ENCODE measurements at regions not wholly inside any gene's neighbourhood (a gene's known extent, or its start where the extent isn't known, plus 50 kb on each side); places are given as distances from the start of the nearest gene placed in this dataset.

- BruUV-seq (replicated peaks), result no TSS peak
- CTCF ChIA-PET, result no interaction called here
- no peak for TF ChIP-seq CTCF (IDR thresholded peaks at IDR 0.05; ENCODE audit: unreplicated experiment)
- no peak overlapping the region for H3K27ac Mint-ChIP-seq (ENCODE audit: unreplicated experiment)
- H3K4me3 Mint-ChIP-seq (ENCODE audit: low read depth, unreplicated experiment), result no peak overlapping the region
- DNase-seq, result no peak
- intact Hi-C loops (cut with micrococcal nuclease; ENCODE audit: unreplicated experiment), result no loop called here
- no peaks in the 10 kb centered on the region for H3K4me1 Mint-ChIP-seq (ENCODE audit: low read depth, unreplicated experiment)
- H3K27me3 Mint-ChIP-seq (ENCODE audit: unreplicated experiment), result peaks cover 15% of the 10 kb centered on the region
- no peaks in the 10 kb centered on the region for H3K36me3 Mint-ChIP-seq (ENCODE audit: insufficient read depth, unreplicated experiment)
- peaks cover 3% of the 10 kb centered on the region for H3K9me3 Mint-ChIP-seq (ENCODE audit: low read depth, unreplicated experiment)
Measured at GRCh38 chr1:4130096-4130495, 230.0 kb upstream of the C1orf174 start.

GRCh38 chr1:4131734-4132133 is 231.7 kb upstream of the C1orf174 start:
- Mint-ChIP-seq H3K36me3 (ENCODE audit: insufficient read depth, unreplicated experiment) (no peaks in the 10 kb centered on the region), H3K9me3 (ENCODE audit: low read depth, unreplicated experiment) (peaks cover 5% of the 10 kb centered on the region), H3K4me1 (ENCODE audit: low read depth, unreplicated experiment) (no peaks in the 10 kb centered on the region), H3K27me3 (ENCODE audit: unreplicated experiment) (peaks cover 15% of the 10 kb centered on the region), H3K4me3 (ENCODE audit: low read depth, unreplicated experiment) (no peak overlapping the region), H3K27ac (ENCODE audit: unreplicated experiment) (no peak overlapping the region)
- CTCF ChIA-PET, result no interaction called here
- BruUV-seq (replicated peaks), result no TSS peak
- TF ChIP-seq CTCF (IDR thresholded peaks at IDR 0.05; ENCODE audit: unreplicated experiment), result no peak
- intact Hi-C loops (cut with micrococcal nuclease; ENCODE audit: unreplicated experiment), result no loop called here
- no peak for DNase-seq

- Mint-ChIP-seq H3K9me3 (ENCODE audit: low read depth, unreplicated experiment) (peaks cover 5% of the 10 kb centered on the region), H3K4me1 (ENCODE audit: low read depth, unreplicated experiment) (no peaks in the 10 kb centered on the region), H3K27me3 (ENCODE audit: unreplicated experiment) (peaks cover 13% of the 10 kb centered on the region), H3K36me3 (ENCODE audit: insufficient read depth, unreplicated experiment) (no peaks in the 10 kb centered on the region), H3K27ac (ENCODE audit: unreplicated experiment) (no peak overlapping the region), H3K4me3 (ENCODE audit: low read depth, unreplicated experiment) (no peak overlapping the region)
- BruUV-seq (replicated peaks), result no TSS peak
- intact Hi-C loops (cut with micrococcal nuclease; ENCODE audit: unreplicated experiment), result no loop called here
- no peak for TF ChIP-seq CTCF (IDR thresholded peaks at IDR 0.05; ENCODE audit: unreplicated experiment)
- DNase-seq, result no peak
- CTCF ChIA-PET, result no interaction called here
Measured at GRCh38 chr1:4132352-4133296, 232.6 kb upstream of the C1orf174 start.

- Mint-ChIP-seq H3K9me3 (ENCODE audit: low read depth, unreplicated experiment) (peaks cover 2% of the 10 kb centered on the region), H3K27ac (ENCODE audit: unreplicated experiment) (no peak overlapping the region), H3K4me3 (ENCODE audit: low read depth, unreplicated experiment) (no peak overlapping the region), H3K36me3 (ENCODE audit: insufficient read depth, unreplicated experiment) (no peaks in the 10 kb centered on the region), H3K4me1 (ENCODE audit: low read depth, unreplicated experiment) (no peaks in the 10 kb centered on the region), H3K27me3 (ENCODE audit: unreplicated experiment) (peaks cover 5% of the 10 kb centered on the region)
- intact Hi-C loops (cut with micrococcal nuclease; ENCODE audit: unreplicated experiment), result no loop called here
- DNase-seq, result no peak
- no TSS peak for BruUV-seq (replicated peaks)
- TF ChIP-seq CTCF (IDR thresholded peaks at IDR 0.05; ENCODE audit: unreplicated experiment), result no peak
- CTCF ChIA-PET, result no interaction called here
Measured at GRCh38 chr1:4133297-4133938, 233.3 kb upstream of the C1orf174 start.
